HAP-1 (cell line): ENCODE measurements at regions not wholly inside any gene's neighbourhood (a gene's known extent, or its start where the extent isn't known, plus 50 kb on each side); places are given as distances from the start of the nearest gene placed in this dataset.

Source experiments
- DNase-seq, 2 experiments: peaks; one replicate each; pipeline ENCODE4 v3.0.0-alpha.2; 2016 to 2020; ENCODE audit warnings: low spot score in 2 of 2
- H3K27me3 ChIP-seq: fragments of 250-450 bp; sonication (Bioruptor Pico); 2 replicates; pipeline ENCODE4 v1.5.1; 2020; ENCODE audit warnings: low read depth, mild to moderate bottlenecking, moderate library complexity
- H3K36me3 ChIP-seq: fragments of 250-450 bp; sonication (Bioruptor Pico); replicated peaks from 2 replicates; pipeline ENCODE4 v1.5.1; 2020; ENCODE audit warnings: mild to moderate bottlenecking
- H3K4me1 ChIP-seq: fragments of 250-450 bp; sonication (Bioruptor Pico); 2 replicates; pipeline ENCODE4 v1.5.1; 2020; ENCODE audit warnings: mild to moderate bottlenecking
- H3K4me3 ChIP-seq: fragments of 250-450 bp; sonication (Bioruptor Pico); 2 replicates; pipeline ENCODE4 v1.5.1; 2020; ENCODE audit warnings: mild to moderate bottlenecking, moderate library complexity
- H3K9me3 ChIP-seq: fragments of 250-450 bp; sonication (Bioruptor Pico); 2 replicates; pipeline ENCODE4 v1.5.1; 2020; ENCODE audit warnings: mild to moderate bottlenecking, moderate library complexity
- in situ Hi-C: fragments of 300-500 bp; cut with MboI; formaldehyde crosslinking; loops from 3 replicates; pipeline ENCODE4 v1.14.3; 2020; ENCODE audit warnings: low sequenced_read_pairs, inconsistent platforms, mixed read lengths

GRCh38 chr9:75734802-75735201, 155.7 kb upstream of the PCSK5 start:
- in situ Hi-C loops = no loop called here
- no peaks in the 10 kb centered on the region for H3K9me3 ChIP-seq

GRCh38 chr9:75739884-75740611, 150.4 kb upstream of the PCSK5 start:
- no peak overlapping the region for H3K4me3 ChIP-seq
- H3K9me3 ChIP-seq = no peaks in the 10 kb centered on the region
- H3K27me3 ChIP-seq = 0 out of 2 replicates have a peak, but pooled peaks cover 5% of the 10 kb centered on the region
- no peaks in the 10 kb centered on the region for H3K36me3 ChIP-seq
- no peaks in the 10 kb centered on the region for H3K4me1 ChIP-seq
- in situ Hi-C loops = no loop called here
- DNase-seq = no peak

More at GRCh38 chr9:75734802-75735201, 155.7 kb upstream of the PCSK5 start:
- H3K4me1 ChIP-seq = no peaks in the 10 kb centered on the region
- no peaks in the 10 kb centered on the region for H3K36me3 ChIP-seq
- no peak for DNase-seq
- H3K27me3 ChIP-seq = 0 out of 2 replicates have a peak, but pooled peaks cover 5% of the 10 kb centered on the region
- no peak overlapping the region for H3K4me3 ChIP-seq

- in situ Hi-C loops = no loop called here
- DNase-seq = no peak
- H3K36me3 ChIP-seq = no peaks in the 10 kb centered on the region
Observed at GRCh38 chr9:75743855-75744254, 146.6 kb upstream of the PCSK5 start.

GRCh38 chr9:75754080-75754479, 136.4 kb upstream of the PCSK5 start:
- no peaks in the 10 kb centered on the region for H3K27me3 ChIP-seq
- no peak overlapping the region for H3K4me3 ChIP-seq
- no peaks in the 10 kb centered on the region for H3K9me3 ChIP-seq
- H3K36me3 ChIP-seq = no peaks in the 10 kb centered on the region
- H3K4me1 ChIP-seq = no peaks in the 10 kb centered on the region
- in situ Hi-C loops = no loop called here
- no peak for DNase-seq

More at GRCh38 chr9:75743855-75744254, 146.6 kb upstream of the PCSK5 start:
- no peak overlapping the region for H3K4me3 ChIP-seq
- no peaks in the 10 kb centered on the region for H3K4me1 ChIP-seq
- no peaks in the 10 kb centered on the region for H3K9me3 ChIP-seq
- 0 out of 2 replicates have a peak, but pooled peaks cover 1% of the 10 kb centered on the region for H3K27me3 ChIP-seq

GRCh38 chr9:75775166-75775565, 115.3 kb upstream of the PCSK5 start:
- in situ Hi-C loops = no loop called here
- Histone ChIP-seq H3K36me3 (no peaks in the 10 kb centered on the region), H3K9me3 (no peaks in the 10 kb centered on the region), H3K4me3 (no peak overlapping the region), H3K4me1 (no peaks in the 10 kb centered on the region), H3K27me3 (no peaks in the 10 kb centered on the region)
- DNase-seq = no peak

- H3K27me3 ChIP-seq = no peaks in the 10 kb centered on the region
- DNase-seq = no peak
- no peaks in the 10 kb centered on the region for H3K4me1 ChIP-seq
- no peaks in the 10 kb centered on the region for H3K36me3 ChIP-seq
- H3K4me3 ChIP-seq = no peak overlapping the region
- in situ Hi-C loops = no loop called here
- no peaks in the 10 kb centered on the region for H3K9me3 ChIP-seq
Observed at GRCh38 chr9:75775966-75776691, 114.3 kb upstream of the PCSK5 start.

- no peaks in the 10 kb centered on the region for H3K27me3 ChIP-seq
- in situ Hi-C loops = no loop called here
- H3K4me1 ChIP-seq = no peaks in the 10 kb centered on the region
Observed at GRCh38 chr9:75780185-75780584, 110.3 kb upstream of the PCSK5 start.

GRCh38 chr9:75788006-75788634, 102.4 kb upstream of the PCSK5 start:
- Histone ChIP-seq H3K27me3 (no peaks in the 10 kb centered on the region), H3K36me3 (no peaks in the 10 kb centered on the region), H3K9me3 (no peaks in the 10 kb centered on the region), H3K4me3 (no peak overlapping the region), H3K4me1 (no peaks in the 10 kb centered on the region)
- in situ Hi-C loops = no loop called here
- DNase-seq = no peak

More at GRCh38 chr9:75780185-75780584, 110.3 kb upstream of the PCSK5 start:
- H3K9me3 ChIP-seq = no peaks in the 10 kb centered on the region
- no peak for DNase-seq
- H3K36me3 ChIP-seq = no peaks in the 10 kb centered on the region
- no peak overlapping the region for H3K4me3 ChIP-seq

- no peaks in the 10 kb centered on the region for H3K4me1 ChIP-seq
- in situ Hi-C loops = no loop called here
- H3K27me3 ChIP-seq = no peaks in the 10 kb centered on the region
- no peak overlapping the region for H3K4me3 ChIP-seq
- H3K36me3 ChIP-seq = no peaks in the 10 kb centered on the region
- DNase-seq = no peak
- H3K9me3 ChIP-seq = no peaks in the 10 kb centered on the region
Observed at GRCh38 chr9:75797085-75797580, 93.3 kb upstream of the PCSK5 start.

GRCh38 chr9:75798505-75798904, 92.0 kb upstream of the PCSK5 start:
- no peaks in the 10 kb centered on the region for H3K9me3 ChIP-seq
- in situ Hi-C loops = no loop called here
- DNase-seq = no peak
- no peaks in the 10 kb centered on the region for H3K36me3 ChIP-seq
- H3K27me3 ChIP-seq = no peaks in the 10 kb centered on the region
- no peak overlapping the region for H3K4me3 ChIP-seq
- H3K4me1 ChIP-seq = no peaks in the 10 kb centered on the region

GRCh38 chr9:75803130-75803529, 87.3 kb upstream of the PCSK5 start:
- no peaks in the 10 kb centered on the region for H3K4me1 ChIP-seq
- in situ Hi-C loops = no loop called here
- no peaks in the 10 kb centered on the region for H3K36me3 ChIP-seq
- H3K27me3 ChIP-seq = no peaks in the 10 kb centered on the region
- DNase-seq = no peak
- H3K9me3 ChIP-seq = no peaks in the 10 kb centered on the region
- no peak overlapping the region for H3K4me3 ChIP-seq

GRCh38 chr9:75810063-75810462, 80.4 kb upstream of the PCSK5 start:
- H3K9me3 ChIP-seq = no peaks in the 10 kb centered on the region
- DNase-seq = no peak
- H3K4me3 ChIP-seq = no peak overlapping the region
- no peaks in the 10 kb centered on the region; the same call in 1 of the 2 replicates for H3K27me3 ChIP-seq
- H3K4me1 ChIP-seq = no peaks in the 10 kb centered on the region
- in situ Hi-C loops = no loop called here
- no peaks in the 10 kb centered on the region for H3K36me3 ChIP-seq

GRCh38 chr9:75811692-75812091, 78.8 kb upstream of the PCSK5 start:
- in situ Hi-C loops = no loop called here
- Histone ChIP-seq H3K36me3 (no peaks in the 10 kb centered on the region), H3K4me1 (no peaks in the 10 kb centered on the region), H3K27me3 (no peaks in the 10 kb centered on the region; the same call in 1 of the 2 replicates), H3K4me3 (no peak overlapping the region), H3K9me3 (no peaks in the 10 kb centered on the region)
- DNase-seq = no peak

GRCh38 chr9:75812141-75812540, 78.3 kb upstream of the PCSK5 start:
- Histone ChIP-seq H3K4me3 (no peak overlapping the region), H3K4me1 (no peaks in the 10 kb centered on the region), H3K27me3 (no peaks in the 10 kb centered on the region; the same call in 1 of the 2 replicates), H3K9me3 (no peaks in the 10 kb centered on the region), H3K36me3 (no peaks in the 10 kb centered on the region)
- in situ Hi-C loops = no loop called here
- no peak for DNase-seq
